Jurkat, Clone E6-1 (cell line): ENCODE measurements at regions not wholly inside any gene's neighbourhood (a gene's known extent, or its start where the extent isn't known, plus 50 kb on each side); places are given as distances from the start of the nearest gene placed in this dataset.

ENCODE experiments used
- DNase-seq: peaks from one replicate; pipeline ENCODE4 v3.0.0-alpha.2; 2011; ENCODE audit warnings: low read depth, low spot score
- H3K4me3 ChIP-seq: 2 replicates; pipeline ENCODE4 v1.5.1; 2011; ENCODE audit warnings: mild to moderate bottlenecking, low read length, control low read depth, moderate library complexity

DNA sequence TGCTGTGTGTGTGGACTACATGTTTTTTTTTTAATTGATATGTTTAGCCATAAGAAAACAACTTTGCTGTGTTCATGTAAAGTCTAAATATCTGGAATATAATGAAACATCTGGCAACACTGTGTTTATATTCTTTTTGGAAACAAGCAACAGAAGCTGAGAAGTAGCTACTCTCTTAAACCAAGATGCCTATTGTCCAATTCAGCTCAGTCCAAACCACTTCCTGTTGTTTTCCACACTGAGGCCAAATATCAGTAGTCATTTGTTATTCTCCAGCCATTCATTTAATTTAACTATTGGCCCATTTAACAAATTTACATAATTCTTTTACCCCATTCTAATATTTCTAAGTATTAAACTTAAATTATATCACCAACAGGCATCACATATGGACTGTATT, 903.0 kb upstream of the SLIT2 start:
- DNase-seq, result no peak
- no peak overlapping the region for H3K4me3 ChIP-seq

DNA sequence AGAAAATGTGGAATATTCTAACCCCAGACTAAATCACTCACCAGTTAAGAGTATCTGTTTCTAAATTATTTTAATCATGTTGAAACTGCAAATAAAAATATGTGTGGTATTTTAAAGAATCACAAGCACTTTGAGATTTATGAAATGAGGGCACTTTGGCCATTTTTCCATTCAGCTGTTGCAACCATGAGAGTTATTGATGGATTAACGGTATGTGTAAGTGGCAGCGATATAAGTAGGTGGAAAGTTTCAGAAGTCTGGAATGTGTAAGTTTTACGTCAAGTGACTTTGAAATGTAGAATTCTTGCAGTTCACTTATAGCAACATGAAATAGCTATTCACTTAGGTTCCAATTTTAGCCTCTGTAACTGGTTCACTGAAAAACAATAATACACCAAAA, 905.1 kb upstream of the SLIT2 start:
- DNase-seq, result no peak

DNA sequence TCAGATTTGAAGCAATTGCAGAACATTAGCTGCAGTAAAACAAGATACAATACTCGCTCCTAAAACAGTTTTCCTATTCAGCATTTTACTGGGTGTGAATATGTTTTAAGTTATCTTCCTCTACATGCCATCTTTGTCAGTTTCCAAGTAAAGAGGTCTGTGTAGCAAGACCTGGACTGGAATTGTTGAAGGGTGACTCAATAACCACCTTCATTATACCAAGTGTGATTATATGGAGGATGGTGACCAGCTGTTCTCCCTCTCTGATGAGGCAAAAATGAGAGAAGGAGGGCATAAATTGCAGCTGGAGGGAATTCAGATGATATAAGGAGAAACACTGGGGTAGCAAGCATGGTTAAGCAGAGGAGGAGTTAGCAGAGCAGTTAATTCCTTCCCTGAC, 922.1 kb upstream of the SLIT2 start:
- DNase-seq, result no peak
- H3K4me3 ChIP-seq, result no peak overlapping the region

More for the DNA sequence above, 905.1 kb upstream of the SLIT2 start:
- H3K4me3 ChIP-seq, result no peak overlapping the region

DNA sequence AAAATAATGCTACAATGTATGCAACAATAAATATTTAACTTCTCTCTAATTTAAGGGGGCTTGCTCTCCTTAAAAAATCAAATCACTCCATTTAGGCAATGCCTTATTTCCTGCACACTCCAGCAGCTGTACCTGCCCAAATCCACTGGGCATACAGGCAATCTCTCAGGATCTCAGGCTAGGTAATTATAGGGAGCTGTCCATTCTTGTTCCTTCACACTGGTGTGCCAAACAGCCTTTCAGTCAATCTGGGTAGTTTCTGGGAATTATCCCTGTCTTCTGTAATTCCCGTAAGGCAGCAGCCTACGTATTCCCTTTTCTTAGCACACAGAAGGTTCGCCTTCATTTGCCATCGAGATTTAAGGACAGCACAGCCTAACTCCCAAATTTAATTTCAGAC, 922.6 kb upstream of the SLIT2 start:
- H3K4me3 ChIP-seq, result no peak overlapping the region
- DNase-seq, result no peak

DNA sequence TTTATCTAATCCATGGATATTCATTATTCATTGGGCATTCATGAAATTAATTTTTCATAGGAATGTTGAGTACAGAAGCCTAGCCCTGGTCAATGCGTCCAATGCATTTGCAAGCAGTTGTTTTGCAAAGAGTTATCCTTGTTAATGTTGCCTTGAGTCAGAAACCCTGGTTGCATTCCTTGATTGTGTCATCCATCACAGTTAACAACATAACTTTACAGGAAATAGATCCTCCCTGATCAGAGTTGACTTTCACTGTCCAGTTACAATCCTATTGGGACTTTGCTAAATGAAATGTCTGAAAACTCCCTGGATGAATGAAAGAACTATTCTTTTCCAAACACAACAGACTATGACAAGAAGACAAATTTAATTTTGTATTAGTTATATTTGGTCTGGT, 924.3 kb upstream of the SLIT2 start:
- no peak for DNase-seq
- no peak overlapping the region for H3K4me3 ChIP-seq

DNA sequence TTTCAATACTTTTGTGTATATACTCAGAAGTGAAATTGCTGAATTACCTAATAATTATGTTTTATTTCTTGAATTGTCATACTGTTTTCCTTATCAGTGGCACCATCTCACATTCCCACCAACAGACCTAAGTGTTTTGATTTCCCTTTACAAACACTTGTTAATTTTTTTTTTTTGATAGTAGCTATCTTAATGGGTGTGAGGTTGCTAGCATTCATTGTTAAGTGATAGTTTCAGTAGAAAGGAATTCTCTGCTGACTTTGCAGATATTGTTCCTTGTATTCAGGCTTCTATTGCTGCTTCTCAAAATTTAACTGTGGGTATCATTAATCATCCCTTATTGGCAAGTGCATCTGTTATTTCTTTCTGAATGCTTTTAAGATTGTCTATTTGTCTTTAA, 927.5 kb upstream of the SLIT2 start:
- DNase-seq, result no peak
- H3K4me3 ChIP-seq, result no peak overlapping the region

DNA sequence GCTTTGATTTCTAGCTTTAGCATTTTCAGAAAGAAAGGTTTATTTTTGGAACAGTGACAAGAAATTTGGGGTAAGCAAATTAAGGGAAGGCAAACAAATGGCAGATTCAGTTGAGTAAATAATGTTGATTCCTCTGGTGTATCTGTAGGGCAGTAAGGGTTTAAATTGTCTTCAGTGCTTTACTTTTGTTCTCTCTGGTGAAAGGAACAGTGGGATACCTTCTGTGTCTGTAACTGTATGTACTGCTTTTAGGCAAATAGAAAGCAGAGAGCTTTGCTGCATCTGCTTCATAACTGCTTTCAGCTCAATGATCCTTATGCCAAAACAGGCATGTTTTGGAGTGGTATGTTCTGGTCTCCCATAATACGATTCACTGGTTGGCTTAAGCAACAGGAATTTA, 932.1 kb upstream of the SLIT2 start:
- no peak overlapping the region for H3K4me3 ChIP-seq
- no peak for DNase-seq

DNA sequence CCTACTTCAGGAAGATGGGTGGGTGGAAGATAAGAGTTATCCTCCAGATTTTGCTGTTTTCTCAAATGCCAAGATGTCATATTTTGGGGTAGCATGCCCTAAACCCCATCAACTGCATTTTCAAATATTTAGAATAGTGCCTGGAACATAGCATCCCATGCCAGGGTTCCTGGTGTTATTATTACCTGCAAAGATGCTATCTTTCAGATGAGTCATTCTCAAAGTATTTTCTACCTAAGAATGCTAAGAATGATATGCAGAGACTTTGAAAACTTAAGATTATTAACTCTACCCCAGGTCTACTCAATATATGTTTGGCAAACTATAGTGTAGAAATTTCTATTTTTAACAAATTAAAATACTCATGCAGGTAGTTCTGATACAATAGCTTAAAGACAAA, 934.3 kb upstream of the SLIT2 start:
- H3K4me3 ChIP-seq, result no peak overlapping the region
- DNase-seq, result no peak

DNA sequence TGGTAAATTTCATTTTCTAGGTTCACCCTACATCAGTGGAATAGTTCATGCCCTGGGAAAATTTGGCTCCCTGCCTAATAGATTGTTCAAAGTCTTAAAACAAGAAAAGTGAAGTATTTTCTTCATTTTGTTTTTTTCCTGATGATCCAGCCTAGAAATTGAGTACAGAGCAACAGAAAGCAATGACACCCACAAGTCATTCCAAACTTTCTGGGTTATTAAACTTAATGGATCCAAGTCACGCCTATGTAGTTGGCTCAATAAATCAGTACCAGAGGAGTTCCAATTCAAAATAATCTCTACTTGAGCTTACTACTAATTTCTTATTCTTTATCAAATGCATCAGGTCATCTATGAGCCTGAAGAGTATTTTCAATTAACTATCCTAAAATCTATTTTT, 937.6 kb upstream of the SLIT2 start:
- no peak for DNase-seq
- no peak overlapping the region for H3K4me3 ChIP-seq

DNA sequence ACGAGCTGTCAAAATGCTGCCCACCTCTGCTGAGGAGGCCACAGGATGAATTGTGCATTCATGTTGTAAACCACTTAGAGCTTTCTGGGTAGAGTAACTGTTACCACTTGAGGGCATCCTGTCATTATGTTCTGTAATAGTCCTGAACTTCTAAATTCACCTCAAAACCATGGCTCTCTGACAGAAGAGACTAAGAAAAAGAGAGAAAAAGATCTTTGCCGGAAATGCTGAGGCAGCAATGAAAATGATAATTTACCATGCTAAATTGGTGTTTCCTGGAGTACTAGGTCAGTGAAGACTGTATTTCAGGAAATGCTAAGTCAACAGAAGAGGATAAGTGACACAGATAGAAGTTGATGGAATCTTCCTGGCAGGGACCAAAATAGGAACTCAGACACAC, 942.3 kb upstream of the SLIT2 start:
- DNase-seq, result no peak
- no peak overlapping the region for H3K4me3 ChIP-seq

DNA sequence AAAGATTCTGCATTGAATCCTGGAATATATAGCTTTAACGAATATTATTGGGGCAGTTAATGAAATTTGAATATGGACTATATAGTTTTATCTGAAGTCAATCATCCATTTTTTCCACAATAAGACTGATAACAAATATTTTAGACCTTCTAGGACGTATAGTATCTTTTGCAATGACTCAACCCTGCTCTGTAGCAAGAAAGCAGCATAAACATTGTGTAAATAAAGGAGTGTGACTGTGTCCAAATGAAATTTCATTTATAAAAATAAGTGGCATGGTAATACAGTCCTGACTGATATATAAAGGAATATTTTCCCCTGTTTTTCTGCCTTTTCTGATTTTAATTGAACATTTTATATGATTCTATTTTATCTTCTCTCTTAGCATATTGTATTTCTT, 947.7 kb upstream of the SLIT2 start:
- H3K4me3 ChIP-seq, result no peak overlapping the region
- no peak for DNase-seq

DNA sequence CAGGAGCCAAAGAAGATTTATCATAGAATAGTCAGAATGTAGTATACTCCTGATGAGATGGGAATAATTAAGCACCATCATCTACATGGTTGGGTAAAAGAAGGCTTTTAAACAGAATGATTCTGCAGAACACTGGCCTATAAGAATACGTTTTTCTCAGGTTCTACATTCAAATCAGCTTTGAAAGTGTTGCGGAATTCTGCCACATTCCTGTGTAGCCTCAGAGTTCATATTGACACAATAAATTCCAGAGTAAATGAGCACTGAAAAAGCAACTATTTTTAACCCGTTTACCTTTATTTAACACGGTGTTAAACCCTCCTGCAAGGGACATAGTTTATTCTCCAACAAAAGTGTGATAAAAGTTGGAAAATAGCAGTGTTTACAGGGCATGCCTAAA, 950.2 kb upstream of the SLIT2 start:
- DNase-seq, result no peak
- no peak overlapping the region for H3K4me3 ChIP-seq

DNA sequence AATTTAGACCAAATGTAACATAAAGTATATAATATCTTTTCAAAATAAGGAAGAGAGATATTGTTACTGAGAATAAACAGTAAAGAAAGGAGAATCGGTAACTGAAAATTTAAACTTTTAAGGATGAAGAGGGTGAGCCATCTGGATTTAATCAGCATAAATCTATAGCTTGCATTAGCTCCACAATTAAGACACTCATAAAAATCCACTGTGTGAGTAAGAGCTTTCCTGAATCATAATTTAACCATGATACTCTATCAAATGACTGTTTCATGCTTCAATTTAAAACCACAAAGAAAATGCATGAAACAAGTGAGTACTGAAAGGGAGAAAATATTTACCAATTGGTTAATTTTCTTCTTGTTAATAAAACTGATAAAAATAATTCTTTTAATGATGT, 951.5 kb upstream of the SLIT2 start:
- no peak for DNase-seq
- H3K4me3 ChIP-seq, result no peak overlapping the region

DNA sequence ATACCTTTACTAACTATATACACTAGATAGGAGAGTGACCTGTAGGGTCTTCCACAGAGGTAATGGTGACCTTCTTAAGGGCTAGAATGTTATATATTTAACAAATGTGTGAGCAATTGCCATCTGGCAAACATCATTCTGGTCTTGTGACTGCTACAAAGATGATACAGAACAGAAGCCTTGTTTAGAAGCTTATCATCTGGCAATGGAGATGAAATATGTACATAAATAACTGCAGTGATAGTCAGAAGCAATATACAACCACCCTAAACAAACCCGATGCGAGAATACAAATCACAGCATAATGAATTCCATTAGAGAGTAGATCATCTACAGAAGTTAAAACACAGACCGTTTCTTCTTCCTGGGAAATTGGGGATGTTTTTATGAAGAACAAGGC, 952.7 kb upstream of the SLIT2 start:
- no peak for DNase-seq
- H3K4me3 ChIP-seq, result no peak overlapping the region

DNA sequence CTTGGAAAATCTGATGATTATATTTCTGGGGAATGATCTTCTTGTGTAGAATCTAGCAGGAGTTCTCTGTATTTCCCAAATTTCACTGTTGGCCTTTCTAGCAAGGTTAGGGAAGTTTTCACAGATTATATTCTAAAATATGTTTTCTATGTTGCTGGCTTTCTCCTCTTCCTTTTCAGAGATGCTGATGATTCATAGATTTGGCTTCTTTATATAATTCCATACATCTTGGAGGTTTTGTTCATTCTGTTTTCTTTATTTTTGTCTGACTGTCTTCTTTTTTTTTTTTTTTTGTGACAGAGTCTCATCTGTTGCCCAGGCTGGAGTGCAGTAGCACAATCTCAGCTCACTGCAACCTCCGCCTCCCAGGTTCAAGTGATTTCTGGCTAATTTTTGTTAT, 957.9 kb upstream of the SLIT2 start:
- no peak overlapping the region for H3K4me3 ChIP-seq
- no peak for DNase-seq

DNA sequence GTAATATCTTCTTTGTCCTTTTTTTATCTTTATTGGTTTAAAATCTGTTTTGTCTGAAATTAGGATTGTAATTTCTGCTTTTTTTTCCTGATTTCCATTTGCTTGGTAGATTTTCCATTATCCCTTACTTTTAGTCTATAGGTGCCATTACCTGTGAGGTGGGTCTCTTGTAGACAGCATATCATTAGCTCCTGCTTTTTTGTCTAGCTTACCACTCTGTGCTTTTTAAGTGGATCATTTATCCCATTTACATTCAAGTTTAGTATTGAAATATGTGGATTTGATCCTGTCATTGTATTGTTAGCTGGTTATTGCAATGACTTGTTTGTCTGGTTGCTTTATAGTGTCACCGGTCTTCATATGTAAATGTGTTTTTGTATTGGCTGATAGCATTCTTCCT, 958.6 kb upstream of the SLIT2 start:
- H3K4me3 ChIP-seq, result no peak overlapping the region
- DNase-seq, result no peak

DNA sequence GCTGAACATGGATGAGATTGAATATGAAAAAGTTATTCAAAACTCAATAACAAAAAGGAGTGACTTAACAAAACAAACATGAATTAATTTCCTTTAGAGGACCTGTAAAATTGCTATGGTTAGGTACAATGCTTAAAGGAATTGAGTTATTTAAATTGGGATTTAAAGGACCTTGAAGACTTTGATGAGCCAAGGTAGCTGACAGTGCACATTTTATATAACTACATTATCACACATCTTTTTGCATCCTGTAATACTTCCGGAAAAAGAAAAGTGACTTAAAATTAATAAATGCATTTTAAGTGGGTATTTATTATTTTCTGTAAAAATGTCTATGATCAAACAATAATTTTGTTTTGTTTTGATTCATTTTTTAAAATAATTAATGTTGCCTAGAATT, 964.8 kb upstream of the SLIT2 start:
- DNase-seq, result no peak
- H3K4me3 ChIP-seq, result no peak overlapping the region

DNA sequence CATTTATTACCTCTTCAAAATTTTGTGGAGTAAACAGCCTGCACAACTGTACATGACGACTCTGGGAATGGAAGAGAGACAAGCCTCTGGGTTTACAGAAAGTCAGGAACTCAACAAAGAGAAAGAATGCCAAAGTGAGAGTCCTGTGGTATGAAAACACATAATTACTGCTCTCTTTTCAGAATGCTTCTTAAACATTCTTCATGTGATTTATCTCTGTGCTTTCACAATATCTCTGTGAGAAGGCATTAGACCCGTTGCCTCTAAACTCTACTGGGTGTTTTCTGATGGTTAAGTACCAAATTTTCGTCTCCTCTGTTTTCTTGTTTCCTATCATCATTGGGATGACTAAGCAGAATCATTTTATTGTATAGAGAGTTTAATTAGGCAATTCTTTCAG, 966.6 kb upstream of the SLIT2 start:
- H3K4me3 ChIP-seq, result no peak overlapping the region
- DNase-seq, result no peak

DNA sequence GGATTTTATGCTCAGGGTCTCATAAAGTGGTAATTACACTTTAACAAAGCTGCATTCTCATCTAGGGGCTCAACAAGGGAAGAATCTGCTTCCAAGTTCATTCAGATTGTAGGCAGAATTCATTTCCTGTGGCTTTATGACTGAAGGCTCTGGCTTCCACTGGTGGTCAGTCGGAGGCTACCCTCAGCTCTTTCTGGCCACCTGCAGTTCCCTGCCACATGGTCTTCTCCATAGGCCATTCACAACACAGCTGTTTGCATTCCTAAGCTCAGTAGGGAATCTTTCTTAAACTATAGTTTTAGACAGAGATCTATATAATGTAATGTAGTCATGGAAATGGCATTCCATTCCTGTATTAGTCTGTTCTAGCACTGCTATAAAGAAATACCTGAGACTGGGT, 973.0 kb upstream of the SLIT2 start:
- DNase-seq, result no peak
- no peak overlapping the region for H3K4me3 ChIP-seq

DNA sequence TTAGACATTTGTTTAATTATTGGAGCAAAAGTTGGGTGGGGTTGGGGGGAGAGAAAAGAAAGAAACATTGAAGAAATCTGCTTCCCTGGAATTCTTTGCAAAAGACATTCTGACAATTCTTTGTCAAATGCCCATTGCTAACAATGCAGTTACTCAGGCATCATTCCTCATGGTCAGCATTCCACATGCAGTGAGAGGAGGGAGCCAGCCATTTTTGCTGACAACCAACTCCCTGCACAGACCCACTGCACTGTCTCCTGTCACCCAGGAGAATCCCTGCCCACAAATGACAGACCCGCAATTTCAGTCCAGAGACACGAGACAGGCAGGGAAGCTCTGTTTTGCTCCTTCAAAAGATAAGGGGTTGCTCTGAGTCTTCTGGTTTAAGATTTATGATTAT, 985.1 kb upstream of the SLIT2 start:
- no peak for DNase-seq
- H3K4me3 ChIP-seq, result no peak overlapping the region

DNA sequence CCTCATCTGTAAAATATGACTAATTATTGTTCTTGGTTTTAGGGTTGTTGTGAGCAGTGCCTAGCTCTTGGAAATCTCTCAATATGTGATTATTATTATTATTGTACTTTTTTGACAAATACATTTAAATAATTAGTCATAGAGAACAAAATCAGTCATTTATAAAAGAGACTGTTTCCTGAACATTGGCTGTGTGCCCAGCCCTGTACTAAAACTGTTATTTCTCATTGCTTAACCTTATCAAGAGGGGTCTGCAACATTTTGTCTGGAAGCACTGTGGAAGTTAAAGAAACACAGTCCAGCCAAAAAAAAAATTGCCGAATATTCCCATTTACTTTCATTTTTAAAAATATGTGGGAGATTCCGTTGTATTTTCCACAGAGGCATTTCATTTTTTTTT, 989.2 kb upstream of the SLIT2 start:
- no peak for DNase-seq
- no peak overlapping the region for H3K4me3 ChIP-seq

DNA sequence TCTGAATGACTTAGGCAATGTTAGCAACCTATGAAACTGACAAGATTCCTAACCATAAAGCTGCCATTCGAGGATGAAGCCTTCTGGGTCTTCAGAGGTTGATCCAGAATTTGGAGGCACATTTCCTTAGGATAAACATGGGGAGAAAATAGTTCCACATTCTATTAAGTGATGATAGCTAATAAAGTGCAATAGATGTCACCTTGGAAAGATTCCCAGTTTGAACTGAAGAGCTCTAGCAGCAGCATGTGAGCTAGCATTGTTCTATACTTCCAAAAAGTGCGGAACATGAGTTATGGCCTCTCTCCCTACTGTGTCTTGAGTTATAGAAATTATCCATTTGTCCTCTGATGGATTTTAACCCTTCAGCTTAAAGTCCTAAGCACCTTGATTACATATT, 991.4 kb upstream of the SLIT2 start:
- no peak for DNase-seq

More for the DNA sequence above, 991.4 kb upstream of the SLIT2 start:
- H3K4me3 ChIP-seq, result no peak overlapping the region
